B cell (primary cell): ENCODE measurements at regions not wholly inside any gene's neighbourhood (a gene's known extent, or its start where the extent isn't known, plus 50 kb on each side); places are given as distances from the start of the nearest gene placed in this dataset.

Experiments used
- ATAC-seq: fragments of 200-7000 bp; cut with Tn5 transposase; one replicate; pipeline ENCODE4 v1.10.0; 2021; ENCODE audit warnings: low read depth, mild to moderate bottlenecking, moderate number of reproducible peaks, moderate library complexity
- CTCF ChIA-PET: fragments of 350-600 bp; sonication (Branson Sonifier 250); formaldehyde crosslinking; loops from one replicate; lab custom pipeline; 2021; ENCODE audit warnings: antibody characterized with exemption, inconsistent platforms; lab: Charles Lee
- POLR2A ChIA-PET: fragments of 350-600 bp; sonication (Branson Sonifier 250); formaldehyde crosslinking; loops from one replicate; lab custom pipeline; 2021; ENCODE audit warnings: antibody characterized with exemption; lab: Charles Lee
- DNase-seq: peaks from one replicate; pipeline ENCODE4 v3.0.0; 2013
- H2AFZ ChIP-seq: 2 replicates; pipeline ENCODE4 v1.6.1; 2012; ENCODE audit warnings: mild to moderate bottlenecking, low read depth, low read length; ENCODE audit not compliant: insufficient read depth, poor library complexity, severe bottlenecking
- H3K27ac ChIP-seq, 2 donors: 1 replicate in 1 of 2; 2 replicates in 1 of 2; pipeline ENCODE4 v1.5.1; 2012 to 2013; ENCODE audit warnings: low read length in 2 of 2, mild to moderate bottlenecking in 2 of 2, moderate library complexity in 1 of 2
- H3K27me3 ChIP-seq, 4 experiments: fragments of 200-600 bp in 1 of 4; sonication (generic) in 1 of 4; replicated peaks in 1 of 4; 1 replicate in 2 of 4; 2 replicates in 2 of 4; pipeline versions ENCODE4 v1.6.1 to v1.7.0; 2013 to 2016; ENCODE audit warnings: low read length in 3 of 4, mild to moderate bottlenecking in 2 of 4, mixed read lengths in 1 of 4, moderate library complexity in 1 of 4; ENCODE audit not compliant: insufficient read depth in 4 of 4, control insufficient read depth in 3 of 4; ENCODE audit errors: control extremely low read depth in 1 of 4
- H3K36me3 ChIP-seq, 2 experiments: replicated peaks in 1 of 2; 1 replicate in 1 of 2; 2 replicates in 1 of 2; pipeline versions ENCODE4 v1.6.1 to v1.7.1; 2013; ENCODE audit warnings: low read length in 1 of 2; ENCODE audit not compliant: insufficient read depth in 2 of 2, control insufficient read depth in 1 of 2; ENCODE audit errors: control extremely low read depth in 1 of 2, extremely low read depth in 1 of 2
- H3K4me1 ChIP-seq, 2 donors: fragments of 200-600 bp in 1 of 2; sonication (generic) in 1 of 2; 1 replicate in 1 of 2; 2 replicates in 1 of 2; pipeline versions ENCODE4 v1.5.1 to v1.6.1; 2013 to 2017; ENCODE audit warnings: low read length in 2 of 2; ENCODE audit not compliant: control insufficient read depth in 2 of 2, insufficient read depth in 2 of 2
- H3K4me2 ChIP-seq: replicated peaks from 2 replicates; pipeline ENCODE3; 2012; ENCODE audit warnings: mild to moderate bottlenecking, low read depth, low read length; ENCODE audit not compliant: poor library complexity, severe bottlenecking
- H3K4me3 ChIP-seq, 5 experiments: fragments of 200-600 bp in 1 of 5; sonication (generic) in 1 of 5; 1 replicate in 3 of 5; 2 replicates in 2 of 5; pipeline versions ENCODE4 v1.5.1 to v1.7.0; 2011 to 2016; ENCODE audit warnings: low read length in 4 of 5, mild to moderate bottlenecking in 4 of 5, low read depth in 2 of 5, control low read depth in 1 of 5, moderate library complexity in 1 of 5; ENCODE audit not compliant: insufficient read depth in 1 of 5; ENCODE audit errors: control extremely low read depth in 1 of 5, extremely low read depth in 1 of 5
- H3K79me2 ChIP-seq: fragments of 200-600 bp; sonication (generic); one replicate; pipeline ENCODE4 v1.6.0; 2016; ENCODE audit warnings: low read length; ENCODE audit not compliant: control insufficient read depth, insufficient read depth
- H3K9ac ChIP-seq: fragments of 200-600 bp; sonication (generic); 2 replicates; pipeline ENCODE4 v1.6.1; 2017; ENCODE audit warnings: mild to moderate bottlenecking, low read length, moderate library complexity
- H3K9me3 ChIP-seq, 3 donors: one replicate each; pipeline versions ENCODE4 v1.6.1 to v1.7.1; 2013; ENCODE audit warnings: low read length in 2 of 3; ENCODE audit not compliant: control insufficient read depth in 2 of 3, insufficient read depth in 1 of 3; ENCODE audit errors: control extremely low read depth in 1 of 3
- H4K20me1 ChIP-seq: 2 replicates; pipeline ENCODE4 v1.6.0; 2012; ENCODE audit warnings: mild to moderate bottlenecking, low read length; ENCODE audit not compliant: insufficient read depth, control insufficient read depth, poor library complexity, severe bottlenecking
- H3K27ac Mint-ChIP-seq: one replicate; pipeline ENCODE4 v1.8.0; 2021; ENCODE audit warnings: mixed read lengths
- H3K27me3 Mint-ChIP-seq: one replicate; pipeline ENCODE4 v1.8.0; 2021; ENCODE audit warnings: mixed read lengths
- H3K4me1 Mint-ChIP-seq: one replicate; pipeline ENCODE4 v1.8.0; 2021; ENCODE audit warnings: mixed read lengths
- H3K4me3 Mint-ChIP-seq: one replicate; pipeline ENCODE4 v1.8.0; 2021; ENCODE audit warnings: mixed read lengths
- H3K9me3 Mint-ChIP-seq: one replicate; pipeline ENCODE4 v1.8.0; 2022; ENCODE audit warnings: mixed read lengths; ENCODE audit not compliant: insufficient read depth
- EZH2 ChIP-seq: IDR thresholded peaks from 2 replicates; pipeline ENCODE4 v1.6.1; 2012; ENCODE audit warnings: borderline replicate concordance, low read depth, mild to moderate bottlenecking, moderate library complexity, low read length; ENCODE audit not compliant: insufficient read depth, poor library complexity, severe bottlenecking
- WGBS: methylation state at CpG from one replicate; pipeline ENCODE4 v1.1.5; 2013; ENCODE audit warnings: missing lambda C conversion rate; ENCODE audit not compliant: insufficient coverage; 5-methylcytosine and 5-hydroxymethylcytosine counted together
- intact Hi-C: fragments of 100-400 bp; cut with micrococcal nuclease; formaldehyde crosslinking; loops from one replicate; pipeline ENCODE4 v1.10.0; 2022
- TF ChIP-seq, protein P1 (sequence below): fragments of 200-600 bp; IDR thresholded peaks from one replicate; pipeline ENCODE4 v1.8.0; 2022; ENCODE audit warnings: antibody characterized with exemption, mild to moderate bottlenecking

GRCh38 chr2:241948299-241948897, 78.9 kb downstream of the RTP5 start:
- Histone ChIP-seq H3K4me3 (no peak overlapping the region), H3K36me3 (peaks cover 0 to 2% of the 10 kb centered on the region in 2 experiments), H3K79me2 (peaks cover 26% of the 10 kb centered on the region), H3K27ac (no peak overlapping the region), H3K4me1 (peaks cover 4 to 12% of the 10 kb centered on the region in 2 donors), H2AFZ (no peak overlapping the region), H3K4me2 (no peak overlapping the region), H3K9me3 (peaks cover 0 to 6% (median 0%) of the 10 kb centered on the region in 3 donors), H3K9ac (no peak overlapping the region), H3K27me3 (no peaks in the 10 kb centered on the region), H4K20me1 (no peaks in the 10 kb centered on the region)
- POLR2A ChIA-PET: no interaction called here
- H3K27ac Mint-ChIP-seq: no peak overlapping the region
- no peak overlapping the region for H3K4me3 Mint-ChIP-seq
- intact Hi-C loops: no loop called here
- H3K27me3 Mint-ChIP-seq: no peaks in the 10 kb centered on the region
- TF ChIP-seq, protein P1, sequence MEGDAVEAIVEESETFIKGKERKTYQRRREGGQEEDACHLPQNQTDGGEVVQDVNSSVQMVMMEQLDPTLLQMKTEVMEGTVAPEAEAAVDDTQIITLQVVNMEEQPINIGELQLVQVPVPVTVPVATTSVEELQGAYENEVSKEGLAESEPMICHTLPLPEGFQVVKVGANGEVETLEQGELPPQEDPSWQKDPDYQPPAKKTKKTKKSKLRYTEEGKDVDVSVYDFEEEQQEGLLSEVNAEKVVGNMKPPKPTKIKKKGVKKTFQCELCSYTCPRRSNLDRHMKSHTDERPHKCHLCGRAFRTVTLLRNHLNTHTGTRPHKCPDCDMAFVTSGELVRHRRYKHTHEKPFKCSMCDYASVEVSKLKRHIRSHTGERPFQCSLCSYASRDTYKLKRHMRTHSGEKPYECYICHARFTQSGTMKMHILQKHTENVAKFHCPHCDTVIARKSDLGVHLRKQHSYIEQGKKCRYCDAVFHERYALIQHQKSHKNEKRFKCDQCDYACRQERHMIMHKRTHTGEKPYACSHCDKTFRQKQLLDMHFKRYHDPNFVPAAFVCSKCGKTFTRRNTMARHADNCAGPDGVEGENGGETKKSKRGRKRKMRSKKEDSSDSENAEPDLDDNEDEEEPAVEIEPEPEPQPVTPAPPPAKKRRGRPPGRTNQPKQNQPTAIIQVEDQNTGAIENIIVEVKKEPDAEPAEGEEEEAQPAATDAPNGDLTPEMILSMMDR: no peak
- no peak for TF ChIP-seq EZH2
- peaks cover 21% of the 10 kb centered on the region for H3K4me1 Mint-ChIP-seq
- CTCF ChIA-PET: interaction anchor here (0.7 kb wide), 1 partner anchor 77 kb away, joined by 3 read pairs; no protein-coding TSS in a partner anchor
- DNase-seq: no peak
- H3K9me3 Mint-ChIP-seq: no peaks in the 10 kb centered on the region
- no peak for ATAC-seq
- 81% methylated on average over 8 of the region's 8 CpGs for WGBS

- no peak overlapping the region for H3K27ac Mint-ChIP-seq
- Histone ChIP-seq H3K9ac (no peak overlapping the region), H3K36me3 (peaks cover 0 to 2% of the 10 kb centered on the region in 2 experiments), H3K27ac (no peak overlapping the region), H2AFZ (no peak overlapping the region), H3K79me2 (peaks cover 25% of the 10 kb centered on the region), H3K4me1 (peaks cover 4 to 12% of the 10 kb centered on the region in 2 donors), H3K4me2 (no peak overlapping the region), H3K9me3 (peaks cover 0 to 6% (median 0%) of the 10 kb centered on the region in 3 donors), H3K4me3 (no peak overlapping the region), H3K27me3 (no peaks in the 10 kb centered on the region), H4K20me1 (no peaks in the 10 kb centered on the region)
- WGBS: 93% methylated on average over 29 of the region's 31 CpGs
- no peak overlapping the region for H3K4me3 Mint-ChIP-seq
- H3K4me1 Mint-ChIP-seq: peaks cover 21% of the 10 kb centered on the region
- ChIA-PET POLR2A (no interaction called here), CTCF (no interaction called here)
- H3K9me3 Mint-ChIP-seq: no peaks in the 10 kb centered on the region
- DNase-seq (no peak), ATAC-seq (no peak)
- no peak for TF ChIP-seq EZH2
- TF ChIP-seq, protein P1: no peak
- H3K27me3 Mint-ChIP-seq: no peaks in the 10 kb centered on the region
- intact Hi-C loops: no loop called here
Observed at GRCh38 chr2:241948901-241949735, 79.6 kb downstream of the RTP5 start.
